Mesenchymal stem cell (in vitro differentiated cells and primary cell): ENCODE measurements at regions not wholly inside any gene's neighbourhood (a gene's known extent, or its start where the extent isn't known, plus 50 kb on each side); places are given as distances from the start of the nearest gene placed in this dataset.
A peak's percentile ranks its signal among the peaks of the same experiment; 100 is the strongest.
"Not testable (repeated sequence)": the region's sequence is repeated elsewhere in the genome, so short reads cannot be mapped to it uniquely, and the experiment has no call there.

ENCODE experiments used
- DNase-seq: peaks from one replicate; pipeline ENCODE4 v3.0.0-alpha.2; 2013
- H2AFZ ChIP-seq: one replicate; pipeline ENCODE4 v1.6.1; 2013; ENCODE audit warnings: low read depth, mild to moderate bottlenecking, control low read depth, inconsistent platforms, low read length, moderate library complexity
- H2AK5ac ChIP-seq: 2 replicates; pipeline ENCODE4 v1.6.1; 2013; ENCODE audit warnings: low read length, moderate library complexity, mild to moderate bottlenecking, inconsistent platforms; ENCODE audit not compliant: severe bottlenecking
- H2BK120ac ChIP-seq: one replicate; pipeline ENCODE4 v1.6.1; 2013; ENCODE audit warnings: low read depth, mild to moderate bottlenecking, inconsistent platforms, low read length, moderate library complexity
- H2BK12ac ChIP-seq, 2 experiments: one replicate each; pipeline ENCODE4 v1.6.1; 2013; ENCODE audit warnings: inconsistent platforms in 2 of 2, low read length in 2 of 2, mild to moderate bottlenecking in 2 of 2, moderate library complexity in 2 of 2, control low read depth in 1 of 2
- H2BK15ac ChIP-seq: one replicate; pipeline ENCODE4 v1.6.1; 2013; ENCODE audit warnings: mild to moderate bottlenecking, low read depth, inconsistent platforms; ENCODE audit not compliant: poor library complexity, severe bottlenecking
- H2BK5ac ChIP-seq: 2 replicates; pipeline ENCODE4 v1.6.1; 2013; ENCODE audit warnings: low read depth, mild to moderate bottlenecking, low read length, control low read depth, inconsistent platforms; ENCODE audit not compliant: poor library complexity, severe bottlenecking
- H3K14ac ChIP-seq, 2 experiments: one replicate each; pipeline ENCODE4 v1.6.1; 2013; ENCODE audit warnings: inconsistent platforms in 2 of 2, low read length in 2 of 2, control low read depth in 1 of 2, mild to moderate bottlenecking in 1 of 2, moderate library complexity in 1 of 2
- H3K18ac ChIP-seq, 2 experiments: one replicate each; pipeline ENCODE4 v1.6.1; 2013; ENCODE audit warnings: inconsistent platforms in 2 of 2, low read length in 2 of 2, control low read depth in 1 of 2, low read depth in 1 of 2, mild to moderate bottlenecking in 1 of 2
- H3K23ac ChIP-seq, 2 experiments: one replicate each; pipeline ENCODE4 v1.6.1; 2013; ENCODE audit warnings: inconsistent platforms in 2 of 2, low read length in 2 of 2, mild to moderate bottlenecking in 2 of 2, moderate library complexity in 2 of 2, control low read depth in 1 of 2
- H3K27ac ChIP-seq: 2 replicates; pipeline ENCODE4 v1.5.1; 2013; ENCODE audit warnings: mild to moderate bottlenecking, moderate library complexity, low read length, control low read depth, inconsistent platforms; ENCODE audit not compliant: poor library complexity, severe bottlenecking
- H3K27me3 ChIP-seq, 2 experiments: 2 replicates each; pipeline versions ENCODE4 v1.6.1 to v1.7.0; 2013; ENCODE audit warnings: low read length in 2 of 2, mild to moderate bottlenecking in 2 of 2, moderate library complexity in 2 of 2, control low read depth in 1 of 2, inconsistent platforms in 1 of 2; ENCODE audit not compliant: control insufficient read depth in 1 of 2, insufficient read depth in 1 of 2
- H3K36me3 ChIP-seq, 2 experiments: 2 replicates each; pipeline versions ENCODE4 v1.6.1 to v1.7.0; 2013; ENCODE audit warnings: low read length in 2 of 2, control low read depth in 1 of 2, inconsistent platforms in 1 of 2, low read depth in 1 of 2, mild to moderate bottlenecking in 1 of 2; ENCODE audit not compliant: insufficient read depth in 2 of 2, control insufficient read depth in 1 of 2
- H3K4ac ChIP-seq, 2 experiments: one replicate each; pipeline ENCODE4 v1.6.1; 2013; ENCODE audit warnings: inconsistent platforms in 2 of 2, low read length in 2 of 2, mild to moderate bottlenecking in 2 of 2, moderate library complexity in 2 of 2, control low read depth in 1 of 2, low read depth in 1 of 2
- H3K4me1 ChIP-seq: 2 replicates; pipeline ENCODE4 v1.6.1; 2013; ENCODE audit warnings: low read depth, low read length, control low read depth; ENCODE audit not compliant: control insufficient read depth, insufficient read depth
- H3K4me2 ChIP-seq: 2 replicates; pipeline ENCODE4 v1.6.1; 2013; ENCODE audit warnings: low read length, mild to moderate bottlenecking, inconsistent platforms; ENCODE audit not compliant: poor library complexity, severe bottlenecking
- H3K4me3 ChIP-seq, 2 experiments: 2 replicates each; pipeline versions ENCODE4 v1.5.1 to v1.7.0; 2013; ENCODE audit warnings: low read length in 2 of 2, mild to moderate bottlenecking in 2 of 2, control low read depth in 1 of 2, low read depth in 1 of 2; ENCODE audit not compliant: insufficient read depth in 1 of 2
- H3K79me1 ChIP-seq: replicated peaks from 2 replicates; pipeline ENCODE4 v1.6.1; 2013; ENCODE audit warnings: mild to moderate bottlenecking, control low read depth, low read length, inconsistent platforms; ENCODE audit not compliant: poor library complexity, severe bottlenecking
- H3K9ac ChIP-seq: 2 replicates; pipeline ENCODE4 v1.7.0; 2013; ENCODE audit warnings: mild to moderate bottlenecking, low read length, moderate library complexity
- H3K9me3 ChIP-seq: 2 replicates; pipeline ENCODE4 v1.7.0; 2013; ENCODE audit warnings: mild to moderate bottlenecking, low read length; ENCODE audit not compliant: control insufficient read depth
- H4K8ac ChIP-seq: one replicate; pipeline ENCODE4 v1.6.1; 2013; ENCODE audit warnings: inconsistent platforms, mild to moderate bottlenecking, low read length, moderate library complexity
- H4K91ac ChIP-seq: one replicate; pipeline ENCODE4 v1.6.1; 2013; ENCODE audit warnings: mild to moderate bottlenecking, low read length, inconsistent platforms
- WGBS: methylation state at CpG from one replicate; pipeline ENCODE4 v1.1.7; 2013; ENCODE audit warnings: mixed read lengths; 5-methylcytosine and 5-hydroxymethylcytosine counted together

- no peak overlapping the region for H2BK5ac ChIP-seq
- peak overlapping the region; percentile 7 for H4K8ac ChIP-seq
- H3K4me3 ChIP-seq = no peak overlapping the region
- H3K27me3 ChIP-seq = no peaks in the 10 kb centered on the region
- H3K18ac ChIP-seq = no peak overlapping the region
- H4K91ac ChIP-seq = no peak overlapping the region
- H2AK5ac ChIP-seq = no peak overlapping the region
- no peaks in the 10 kb centered on the region for H3K9me3 ChIP-seq
- no peak overlapping the region for H2BK15ac ChIP-seq
- H3K14ac ChIP-seq = no peak overlapping the region
- no peaks in the 10 kb centered on the region for H3K36me3 ChIP-seq
- H2BK12ac ChIP-seq = no peak overlapping the region
- no peak overlapping the region for H2AFZ ChIP-seq
- H3K27ac ChIP-seq = no peak overlapping the region
- H3K9ac ChIP-seq = no peak overlapping the region
- no peak overlapping the region for H3K4me2 ChIP-seq
- H3K4ac ChIP-seq = no peak overlapping the region
- no peak overlapping the region for H2BK120ac ChIP-seq
- H3K79me1 ChIP-seq = no peaks in the 10 kb centered on the region
- no peak overlapping the region for H3K23ac ChIP-seq
- no peak for DNase-seq
- 90% methylated on average over 8 of the region's 8 CpGs for WGBS
- no peaks in the 10 kb centered on the region for H3K4me1 ChIP-seq
Observed at GRCh38 chr21:15638856-15639549, 90.8 kb upstream of the USP25 start.

GRCh38 chr21:15640113-15640512 lies 89.7 kb upstream of the USP25 start:
- not testable (repeated sequence) for DNase-seq, H2BK120ac ChIP-seq, H3K23ac ChIP-seq, H3K14ac ChIP-seq, H2BK5ac ChIP-seq, H3K4me2 ChIP-seq, H3K4ac ChIP-seq, H3K4me1 ChIP-seq, H3K9me3 ChIP-seq, H2BK12ac ChIP-seq, H4K8ac ChIP-seq, H2BK15ac ChIP-seq, H3K27me3 ChIP-seq, H3K4me3 ChIP-seq, H3K18ac ChIP-seq, H4K91ac ChIP-seq, H3K79me1 ChIP-seq, H3K9ac ChIP-seq, H2AK5ac ChIP-seq, H2AFZ ChIP-seq, H3K27ac ChIP-seq, H3K36me3 ChIP-seq
- 80% methylated on average over 1 of the region's 3 CpGs for WGBS

- Histone ChIP-seq H2AK5ac (no peak overlapping the region), H2BK120ac (no peak overlapping the region), H3K4me2 (no peak overlapping the region), H3K4ac (no peak overlapping the region), H2AFZ (no peak overlapping the region), H4K8ac (no peak overlapping the region), H3K4me3 (no peak overlapping the region), H3K27ac (no peak overlapping the region), H3K9me3 (no peaks in the 10 kb centered on the region), H3K27me3 (no peaks in the 10 kb centered on the region), H3K79me1 (no peaks in the 10 kb centered on the region), H3K36me3 (no peaks in the 10 kb centered on the region), H2BK15ac (no peak overlapping the region), H3K4me1 (no peaks in the 10 kb centered on the region), H3K18ac (no peak overlapping the region), H3K9ac (no peak overlapping the region), H2BK12ac (no peak overlapping the region), H3K14ac (no peak overlapping the region), H2BK5ac (no peak overlapping the region), H3K23ac (no peak overlapping the region), H4K91ac (no peak overlapping the region)
- WGBS = 90% methylated on average over 2 of the region's 3 CpGs
- no peak for DNase-seq
Observed at GRCh38 chr21:15644489-15644888, 85.3 kb upstream of the USP25 start.

- Histone ChIP-seq H3K4ac (no peak overlapping the region), H4K8ac (no peak overlapping the region), H3K4me2 (no peak overlapping the region), H2AK5ac (no peak overlapping the region), H3K4me3 (no peak overlapping the region), H3K9me3 (no peaks in the 10 kb centered on the region), H2BK120ac (no peak overlapping the region), H3K14ac (no peak overlapping the region), H2BK12ac (no peak overlapping the region), H3K27me3 (no peaks in the 10 kb centered on the region), H3K9ac (no peak overlapping the region), H2BK15ac (no peak overlapping the region), H3K23ac (no peak overlapping the region), H4K91ac (no peak overlapping the region), H3K36me3 (no peaks in the 10 kb centered on the region), H3K4me1 (no peaks in the 10 kb centered on the region), H3K27ac (no peak overlapping the region), H3K79me1 (no peaks in the 10 kb centered on the region), H3K18ac (no peak overlapping the region), H2AFZ (no peak overlapping the region), H2BK5ac (no peak overlapping the region)
- no peak for DNase-seq
- WGBS = 95% methylated on average over 2 of the region's 4 CpGs
Observed at GRCh38 chr21:15645830-15646229, 84.0 kb upstream of the USP25 start.
